IMR-90 (cell line): ENCODE measurements at regions not wholly inside any gene's neighbourhood (a gene's known extent, or its start where the extent isn't known, plus 50 kb on each side); places are given as distances from the start of the nearest gene placed in this dataset.

Source experiments
- BHLHE40 ChIP-seq: fragments of 150-350 bp; IDR thresholded peaks from 2 replicates; pipeline ENCODE4 v1.6.1; 2016; ENCODE audit warnings: mild to moderate bottlenecking, low read depth, low read length
- CHD1 ChIP-seq: IDR thresholded peaks from 2 replicates; pipeline ENCODE4 v1.6.1; 2012; ENCODE audit warnings: low read depth, low read length, improper control_type of control experiment
- MAFK ChIP-seq: IDR thresholded peaks from 2 replicates; pipeline ENCODE4 v1.6.1; 2012; ENCODE audit warnings: low read depth, low read length, improper control_type of control experiment
- MAZ ChIP-seq: IDR thresholded peaks from 2 replicates; pipeline ENCODE4 v1.6.1; 2012; ENCODE audit warnings: low read depth, mild to moderate bottlenecking, low read length, improper control_type of control experiment, moderate library complexity, borderline replicate concordance
- MXI1 ChIP-seq: IDR thresholded peaks from 2 replicates; pipeline ENCODE4 v1.6.1; 2012; ENCODE audit warnings: low read depth, mild to moderate bottlenecking, low read length, moderate library complexity, borderline replicate concordance
- POLR2A ChIP-seq: IDR thresholded peaks from 2 replicates; pipeline ENCODE4 v1.6.1; 2012; ENCODE audit warnings: mild to moderate bottlenecking, low read depth, low read length
- RCOR1 ChIP-seq: IDR thresholded peaks from 2 replicates; pipeline ENCODE4 v1.6.1; 2012; ENCODE audit warnings: mild to moderate bottlenecking, low read length, improper control_type of control experiment; ENCODE audit not compliant: insufficient replicate concordance
- RFX5 ChIP-seq: IDR thresholded peaks from 2 replicates; pipeline ENCODE4 v1.8.0; 2012; ENCODE audit warnings: low read depth, mild to moderate bottlenecking, low read length, moderate library complexity
- SMC3 ChIP-seq: fragments of 150-350 bp; IDR thresholded peaks from 2 replicates; pipeline ENCODE4 v1.6.1; 2016; ENCODE audit warnings: low read depth, mild to moderate bottlenecking, antibody characterized with exemption, low read length, moderate library complexity
- TF ChIP-seq, protein P1 (sequence below): conservative IDR thresholded peaks from 2 replicates; pipeline ENCODE4 v1.5.1; 2012; ENCODE audit warnings: mild to moderate bottlenecking, low read depth, low read length, improper control_type of control experiment
- TF ChIP-seq, protein P2 (sequence below): fragments of 150-350 bp; IDR thresholded peaks from 2 replicates; pipeline ENCODE4 v1.6.1; 2017; ENCODE audit warnings: mild to moderate bottlenecking, antibody characterized with exemption, low read length, low read depth
- TF ChIP-seq, protein P3 (sequence below): fragments of 150-350 bp; IDR thresholded peaks from 2 replicates; pipeline ENCODE4 v1.6.1; 2016; ENCODE audit warnings: low read depth, mild to moderate bottlenecking, low read length, moderate library complexity, borderline replicate concordance

DNA sequence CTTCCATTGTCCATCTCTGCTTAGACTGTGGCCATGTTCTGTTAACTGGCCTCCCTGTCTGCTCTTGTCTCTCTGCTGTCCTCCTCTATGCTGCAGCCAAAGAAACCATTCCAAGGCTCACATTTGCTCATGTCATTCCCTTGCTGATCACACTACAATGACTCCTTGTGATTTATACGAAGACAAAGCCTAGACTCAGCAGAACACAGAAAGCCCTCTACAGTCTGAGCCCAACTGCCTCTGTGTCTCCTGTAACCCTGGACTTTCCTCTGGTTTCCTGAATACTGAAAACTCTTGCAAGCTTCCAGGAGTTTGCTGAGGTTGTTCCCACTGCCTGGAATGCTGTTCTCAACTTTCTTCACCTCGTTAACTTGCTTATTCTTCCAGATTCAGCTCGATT is 191.8 kb downstream of the TMEM38B start:
- TF ChIP-seq, protein P1, sequence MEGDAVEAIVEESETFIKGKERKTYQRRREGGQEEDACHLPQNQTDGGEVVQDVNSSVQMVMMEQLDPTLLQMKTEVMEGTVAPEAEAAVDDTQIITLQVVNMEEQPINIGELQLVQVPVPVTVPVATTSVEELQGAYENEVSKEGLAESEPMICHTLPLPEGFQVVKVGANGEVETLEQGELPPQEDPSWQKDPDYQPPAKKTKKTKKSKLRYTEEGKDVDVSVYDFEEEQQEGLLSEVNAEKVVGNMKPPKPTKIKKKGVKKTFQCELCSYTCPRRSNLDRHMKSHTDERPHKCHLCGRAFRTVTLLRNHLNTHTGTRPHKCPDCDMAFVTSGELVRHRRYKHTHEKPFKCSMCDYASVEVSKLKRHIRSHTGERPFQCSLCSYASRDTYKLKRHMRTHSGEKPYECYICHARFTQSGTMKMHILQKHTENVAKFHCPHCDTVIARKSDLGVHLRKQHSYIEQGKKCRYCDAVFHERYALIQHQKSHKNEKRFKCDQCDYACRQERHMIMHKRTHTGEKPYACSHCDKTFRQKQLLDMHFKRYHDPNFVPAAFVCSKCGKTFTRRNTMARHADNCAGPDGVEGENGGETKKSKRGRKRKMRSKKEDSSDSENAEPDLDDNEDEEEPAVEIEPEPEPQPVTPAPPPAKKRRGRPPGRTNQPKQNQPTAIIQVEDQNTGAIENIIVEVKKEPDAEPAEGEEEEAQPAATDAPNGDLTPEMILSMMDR: no peak
- no peak for TF ChIP-seq SMC3
- no peak for TF ChIP-seq MAZ
- TF ChIP-seq POLR2A: no peak
- TF ChIP-seq, protein P2, sequence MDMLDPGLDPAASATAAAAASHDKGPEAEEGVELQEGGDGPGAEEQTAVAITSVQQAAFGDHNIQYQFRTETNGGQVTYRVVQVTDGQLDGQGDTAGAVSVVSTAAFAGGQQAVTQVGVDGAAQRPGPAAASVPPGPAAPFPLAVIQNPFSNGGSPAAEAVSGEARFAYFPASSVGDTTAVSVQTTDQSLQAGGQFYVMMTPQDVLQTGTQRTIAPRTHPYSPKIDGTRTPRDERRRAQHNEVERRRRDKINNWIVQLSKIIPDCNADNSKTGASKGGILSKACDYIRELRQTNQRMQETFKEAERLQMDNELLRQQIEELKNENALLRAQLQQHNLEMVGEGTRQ: no peak
- no peak for TF ChIP-seq RCOR1
- TF ChIP-seq CHD1: no peak
- TF ChIP-seq MXI1: no peak
- TF ChIP-seq MAFK: no peak
- no peak for TF ChIP-seq BHLHE40
- TF ChIP-seq, protein P3, sequence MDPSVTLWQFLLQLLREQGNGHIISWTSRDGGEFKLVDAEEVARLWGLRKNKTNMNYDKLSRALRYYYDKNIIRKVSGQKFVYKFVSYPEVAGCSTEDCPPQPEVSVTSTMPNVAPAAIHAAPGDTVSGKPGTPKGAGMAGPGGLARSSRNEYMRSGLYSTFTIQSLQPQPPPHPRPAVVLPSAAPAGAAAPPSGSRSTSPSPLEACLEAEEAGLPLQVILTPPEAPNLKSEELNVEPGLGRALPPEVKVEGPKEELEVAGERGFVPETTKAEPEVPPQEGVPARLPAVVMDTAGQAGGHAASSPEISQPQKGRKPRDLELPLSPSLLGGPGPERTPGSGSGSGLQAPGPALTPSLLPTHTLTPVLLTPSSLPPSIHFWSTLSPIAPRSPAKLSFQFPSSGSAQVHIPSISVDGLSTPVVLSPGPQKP: no peak
- TF ChIP-seq RFX5: no peak
